ENCODE measurements at regions not wholly inside any gene's neighbourhood (a gene's known extent, or its start where the extent isn't known, plus 50 kb on each side); places are given as distances from the start of the nearest gene placed in this dataset.
"Not testable (repeated sequence)": the region's sequence is repeated elsewhere in the genome, so short reads cannot be mapped to it uniquely, and the experiment has no call there.

GRCh38 chr5:21340233-21340632 is 1352.2 kb upstream of the CDH18 start:
- not testable (repeated sequence) for TF ChIP-seq EP300, CTCF, POLR2AphosphoS5 (IDR thresholded peaks at IDR 0.05)

All from stomach (tissue), 4 donors.